ENCODE measurements at regions not wholly inside any gene's neighbourhood (a gene's known extent, or its start where the extent isn't known, plus 50 kb on each side); places are given as distances from the start of the nearest gene placed in this dataset.
"Not testable (repeated sequence)": the region's sequence is repeated elsewhere in the genome, so short reads cannot be mapped to it uniquely, and the experiment has no call there.

GRCh38 chr9:79408617-79409016 lies 163.1 kb upstream of the TLE4 start:
- no peak for FAIRE-seq

GRCh38 chr9:79409182-79409823 lies 162.5 kb upstream of the TLE4 start:
- no peak for FAIRE-seq

GRCh38 chr9:79425840-79426239 lies 145.9 kb upstream of the TLE4 start:
- FAIRE-seq, result no peak

GRCh38 chr9:79428422-79428821 lies 143.3 kb upstream of the TLE4 start:
- FAIRE-seq, result no peak

GRCh38 chr9:79430619-79431018 lies 141.1 kb upstream of the TLE4 start:
- FAIRE-seq, result no peak

- FAIRE-seq, result no peak
Observed at GRCh38 chr9:79431019-79431679, 140.6 kb upstream of the TLE4 start.

GRCh38 chr9:79432485-79432884 lies 139.3 kb upstream of the TLE4 start:
- no peak for FAIRE-seq

GRCh38 chr9:79433703-79434102 lies 138.1 kb upstream of the TLE4 start:
- FAIRE-seq, result no peak

GRCh38 chr9:79439221-79439620 lies 132.5 kb upstream of the TLE4 start:
- not testable (repeated sequence) for FAIRE-seq

- no peak for FAIRE-seq
Observed at GRCh38 chr9:79446523-79447307, 125.0 kb upstream of the TLE4 start.

- no peak for FAIRE-seq
Observed at GRCh38 chr9:79447308-79447605, 124.5 kb upstream of the TLE4 start.

- no peak for FAIRE-seq
Observed at GRCh38 chr9:79447762-79448161, 124.0 kb upstream of the TLE4 start.

- no peak for FAIRE-seq
Observed at GRCh38 chr9:79452265-79452664, 119.5 kb upstream of the TLE4 start.

- FAIRE-seq, result no peak
Observed at GRCh38 chr9:79461712-79462111, 110.1 kb upstream of the TLE4 start.

GRCh38 chr9:79465156-79465555 lies 106.6 kb upstream of the TLE4 start:
- no peak for FAIRE-seq

GRCh38 chr9:79469164-79469563 lies 102.6 kb upstream of the TLE4 start:
- FAIRE-seq, result no peak

- no peak for FAIRE-seq
Observed at GRCh38 chr9:79470954-79471353, 100.8 kb upstream of the TLE4 start.

GRCh38 chr9:79471580-79472543 lies 99.9 kb upstream of the TLE4 start:
- FAIRE-seq, result no peak

GRCh38 chr9:79473704-79474103 lies 98.1 kb upstream of the TLE4 start:
- FAIRE-seq, result no peak

- FAIRE-seq, result no peak
Observed at GRCh38 chr9:79477241-79477840, 94.4 kb upstream of the TLE4 start.

- FAIRE-seq, result no peak
Observed at GRCh38 chr9:79477955-79478771, 93.6 kb upstream of the TLE4 start.

GRCh38 chr9:79480639-79481038 lies 91.1 kb upstream of the TLE4 start:
- FAIRE-seq, result no peak
